HG03159 (cell line): ENCODE measurements at regions not wholly inside any gene's neighbourhood (a gene's known extent, or its start where the extent isn't known, plus 50 kb on each side); places are given as distances from the start of the nearest gene placed in this dataset.

ENCODE experiments used
- ATAC-seq: cut with Tn5 transposase; IDR thresholded peaks from one replicate; pipeline ENCODE4 v1.9.1; 2021; ENCODE audit warnings: mild to moderate bottlenecking, moderate library complexity; ENCODE audit not compliant: unreplicated experiment

DNA sequence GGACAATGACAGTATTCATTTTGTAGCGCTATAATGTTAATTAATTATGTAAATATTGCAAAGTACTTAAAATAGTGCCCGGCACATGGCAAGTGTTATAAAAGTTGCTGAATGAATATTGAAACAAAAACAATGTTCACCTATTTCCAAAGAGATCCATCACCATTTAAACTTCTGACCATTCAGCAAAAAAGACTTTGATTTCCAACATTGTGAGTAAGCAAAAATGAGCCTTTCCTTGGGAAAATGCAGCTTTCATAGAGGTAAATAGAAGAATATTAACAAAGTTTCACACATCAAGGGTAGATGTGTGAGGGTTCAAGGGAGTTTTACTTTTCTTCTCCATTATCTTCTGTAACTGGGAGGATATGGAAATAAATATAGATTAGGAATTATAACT lies 1089.4 kb upstream of the C9orf72 start:
- no peak for ATAC-seq

DNA sequence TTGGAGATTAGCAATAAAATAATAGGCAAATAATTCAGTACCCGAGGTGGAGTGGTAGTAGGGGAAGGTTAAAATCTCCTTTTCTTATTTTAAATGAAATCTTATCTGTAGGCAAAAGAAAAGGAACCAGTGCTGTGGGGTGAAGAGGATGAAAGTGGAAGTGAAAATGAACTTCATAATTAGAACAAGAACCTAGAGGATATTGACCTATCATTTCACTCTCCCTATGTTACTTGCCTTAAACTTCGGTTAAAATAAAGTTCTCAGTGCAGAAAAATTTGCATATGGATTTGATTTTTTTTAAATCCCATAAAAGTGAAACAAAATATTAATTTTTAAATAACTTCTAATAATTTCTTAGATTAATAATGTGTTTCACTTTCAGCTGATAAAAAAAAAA lies 1094.9 kb upstream of the C9orf72 start:
- ATAC-seq: peak; percentile 92

DNA sequence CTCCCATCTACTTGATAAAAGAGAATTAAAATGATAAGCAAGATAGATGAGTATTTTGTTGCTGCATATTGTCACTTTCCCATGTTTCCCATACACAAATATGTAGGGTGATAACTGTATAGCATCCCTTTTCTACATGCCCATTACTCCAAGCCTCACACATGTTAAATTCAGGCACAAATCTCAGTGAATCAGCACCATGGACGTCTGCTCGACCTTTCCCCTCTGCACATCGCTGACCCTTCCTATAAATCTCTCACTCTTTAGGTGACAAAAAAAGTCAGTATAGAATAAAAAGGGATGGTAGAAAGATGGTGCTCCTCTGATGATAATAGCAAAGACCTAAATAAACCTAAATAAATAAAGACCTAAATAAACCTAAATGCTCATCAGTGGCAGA lies 1097.7 kb upstream of the C9orf72 start:
- no peak for ATAC-seq

DNA sequence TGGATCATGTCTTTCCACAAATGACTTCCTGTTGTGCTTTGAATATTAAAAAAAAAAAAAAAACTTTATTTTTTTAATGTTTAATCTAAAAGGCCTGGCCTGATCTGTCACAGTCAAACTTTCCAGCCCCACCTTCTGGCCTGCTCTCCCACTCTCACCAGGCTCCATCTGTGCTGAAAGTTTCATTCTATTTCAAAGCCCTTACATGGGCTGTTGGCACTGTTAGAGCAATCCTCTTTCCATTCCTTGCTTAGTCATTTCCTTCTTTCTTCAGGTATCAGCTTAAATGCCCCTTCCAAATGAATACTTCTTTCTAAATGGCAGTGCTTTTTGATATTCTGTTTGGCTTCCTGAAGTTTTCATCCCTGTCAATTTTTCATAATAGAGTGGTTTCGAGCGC lies 1104.8 kb upstream of the C9orf72 start:
- no peak for ATAC-seq

DNA sequence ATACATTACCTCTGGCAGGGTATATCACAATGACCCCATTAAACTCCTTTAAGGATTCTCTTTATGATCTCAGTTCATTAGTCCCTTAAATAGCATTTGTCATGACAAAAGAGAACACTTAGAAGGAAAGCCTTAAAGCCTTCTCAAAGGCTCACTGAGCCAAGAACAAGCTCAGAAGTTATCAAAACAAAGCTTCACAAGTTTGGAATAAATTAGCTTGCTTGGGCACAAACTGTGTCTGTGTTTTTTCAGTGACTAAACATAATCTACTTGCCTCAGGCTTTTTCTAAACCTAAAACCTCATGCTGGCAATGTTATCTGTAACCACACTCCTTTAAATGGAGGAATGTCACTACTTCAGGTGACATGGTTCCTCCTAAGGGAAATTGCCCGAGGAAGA lies 1114.9 kb upstream of the C9orf72 start:
- no peak for ATAC-seq

DNA sequence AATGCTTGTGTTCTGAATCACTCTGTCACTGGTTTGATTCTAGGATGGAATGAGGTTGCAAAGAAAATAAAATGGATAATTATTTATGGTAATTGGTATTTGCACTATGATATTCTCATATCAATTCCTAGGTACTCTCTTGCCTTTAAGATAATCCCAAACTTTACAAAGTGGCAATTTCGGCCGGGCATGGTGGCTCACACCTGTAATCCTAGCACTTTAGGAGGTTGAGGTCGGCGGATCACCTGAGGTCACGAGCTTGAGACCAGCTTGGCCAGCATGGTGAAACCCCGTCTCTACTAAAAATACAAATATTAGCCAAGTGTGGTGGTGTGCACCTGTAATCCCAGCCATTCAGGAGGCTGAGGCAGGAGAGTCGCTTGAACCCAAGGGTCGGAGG lies 1118.7 kb upstream of the C9orf72 start:
- ATAC-seq: no peak

DNA sequence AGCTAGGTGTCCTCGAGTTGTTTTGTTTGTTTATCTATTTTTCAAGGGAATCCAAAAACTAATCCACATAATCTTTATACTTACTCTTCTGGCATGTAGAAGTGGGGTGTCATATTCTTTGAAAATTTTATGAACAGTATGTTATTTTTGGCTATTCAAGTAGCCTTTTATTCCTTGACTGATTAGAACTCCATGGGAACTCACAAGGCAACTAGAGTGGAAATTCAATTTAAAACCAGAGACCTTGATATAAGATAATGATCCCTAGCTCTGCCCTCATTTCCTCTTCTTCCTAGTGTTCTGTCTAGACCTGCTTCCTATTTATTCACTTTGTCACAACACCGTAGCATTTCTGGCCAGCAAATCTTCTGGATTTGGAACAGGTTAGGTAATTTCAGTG lies 1123.7 kb upstream of the C9orf72 start:
- no peak for ATAC-seq

DNA sequence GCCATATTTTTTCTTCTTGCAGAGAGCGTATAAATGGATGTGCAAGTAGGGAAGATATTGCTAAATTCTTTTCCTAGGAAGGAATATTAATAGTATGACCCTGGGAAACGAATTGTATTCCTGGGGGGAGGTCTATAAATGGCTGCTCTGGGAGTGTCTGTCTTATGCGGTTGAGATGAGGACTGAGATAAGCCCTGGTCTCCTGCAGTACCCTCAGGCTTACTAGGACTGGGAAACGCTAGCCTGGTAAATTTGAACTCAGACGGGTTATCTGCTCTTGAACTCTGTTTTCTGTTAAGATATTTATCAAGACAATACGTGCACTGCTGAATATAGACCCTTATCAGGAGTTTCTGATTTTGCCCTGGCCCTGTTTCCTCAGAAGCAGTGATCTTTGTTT lies 1126.4 kb upstream of the C9orf72 start:
- no peak for ATAC-seq

DNA sequence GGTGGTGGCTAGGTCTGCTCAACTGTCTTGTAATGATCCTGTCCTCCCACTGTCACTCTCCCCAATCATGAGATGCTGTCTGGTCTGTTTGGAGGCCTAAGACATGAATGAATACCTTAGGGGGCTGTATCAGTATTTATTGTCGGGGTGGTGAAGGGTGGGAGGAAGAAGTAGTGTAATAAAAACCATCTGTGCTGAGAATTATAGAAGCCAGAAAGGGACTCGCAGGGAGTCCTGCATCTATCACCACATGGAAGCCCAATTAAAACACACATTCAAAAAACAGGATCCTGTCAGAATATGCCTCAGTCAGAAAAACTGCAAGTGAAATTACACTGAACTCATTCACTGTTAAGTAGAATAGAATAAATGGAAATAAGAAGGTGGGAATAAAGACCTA lies 1134.3 kb upstream of the C9orf72 start:
- no peak for ATAC-seq

DNA sequence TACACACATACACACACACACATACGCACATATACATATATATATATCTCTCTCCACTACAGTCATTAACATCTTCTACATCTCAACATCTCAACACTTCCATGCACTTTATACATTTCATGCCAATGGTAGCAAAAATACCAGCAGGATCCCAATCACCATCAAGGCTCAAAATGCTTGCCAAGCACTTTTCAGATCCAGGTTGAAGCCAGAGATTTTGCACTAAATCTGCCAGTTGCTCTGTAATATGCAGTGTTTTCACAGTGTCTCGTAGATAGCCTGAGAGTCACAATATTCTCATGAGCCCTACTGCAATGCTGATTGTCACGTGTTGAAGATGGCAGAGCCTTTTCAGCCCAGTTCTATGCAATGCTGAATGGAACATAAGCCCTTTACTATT lies 1140.9 kb upstream of the C9orf72 start:
- no peak for ATAC-seq

DNA sequence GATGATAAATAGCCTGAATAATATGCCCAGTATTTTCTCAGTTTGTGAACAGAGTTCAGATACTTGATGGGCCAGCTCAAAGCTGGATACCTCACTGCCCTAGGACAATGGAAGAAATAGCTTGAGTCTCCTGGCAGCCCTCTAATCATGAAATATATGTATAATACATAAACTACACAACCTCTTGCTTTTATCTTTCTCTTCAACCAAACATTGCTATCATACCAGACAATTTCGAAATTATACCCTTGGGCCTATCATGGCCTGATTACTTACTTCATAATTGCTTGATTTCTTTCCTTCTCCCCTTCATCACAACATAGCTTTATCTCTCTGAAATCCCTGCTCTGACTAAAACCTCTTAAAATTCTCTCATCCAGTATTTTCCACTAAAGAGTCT lies 1144.9 kb upstream of the C9orf72 start:
- ATAC-seq: no peak

DNA sequence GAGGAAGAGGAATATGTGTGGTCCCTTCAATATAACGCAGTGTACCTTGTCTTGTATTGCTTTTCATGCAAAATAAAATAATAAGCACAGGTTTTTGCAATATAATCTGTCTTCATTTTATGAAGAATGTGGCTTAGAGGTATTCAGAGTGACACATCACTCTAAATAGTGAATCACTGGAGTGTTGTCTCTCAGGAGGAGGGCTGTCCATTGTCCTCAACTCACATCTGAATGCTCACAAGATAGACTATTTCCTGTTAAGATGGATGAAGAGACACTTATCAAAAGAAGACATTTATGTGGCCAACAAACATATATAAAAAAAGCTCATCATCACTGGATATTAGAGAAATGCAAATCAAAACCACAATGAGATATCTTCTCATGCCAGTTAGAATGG lies 1147.5 kb upstream of the C9orf72 start:
- no peak for ATAC-seq

DNA sequence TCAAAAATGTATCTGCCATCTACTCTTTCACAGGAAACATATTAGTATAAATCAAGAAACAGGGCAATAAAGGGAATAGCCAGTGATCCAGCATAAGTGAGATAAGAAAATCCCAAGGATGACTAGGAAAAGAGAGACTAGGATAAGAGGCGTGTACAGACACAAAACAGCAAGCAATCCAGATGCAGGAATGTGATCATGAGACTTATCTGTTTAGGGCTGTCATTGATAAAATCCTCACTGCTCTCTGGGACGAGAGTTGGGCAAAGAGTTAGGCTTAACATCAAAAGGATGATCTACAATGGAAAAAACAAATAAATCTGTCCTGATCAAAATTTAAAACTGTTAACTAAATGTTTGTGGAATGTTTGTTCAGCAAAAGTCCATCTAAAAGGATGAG lies 1156.8 kb upstream of the C9orf72 start:
- no peak for ATAC-seq

DNA sequence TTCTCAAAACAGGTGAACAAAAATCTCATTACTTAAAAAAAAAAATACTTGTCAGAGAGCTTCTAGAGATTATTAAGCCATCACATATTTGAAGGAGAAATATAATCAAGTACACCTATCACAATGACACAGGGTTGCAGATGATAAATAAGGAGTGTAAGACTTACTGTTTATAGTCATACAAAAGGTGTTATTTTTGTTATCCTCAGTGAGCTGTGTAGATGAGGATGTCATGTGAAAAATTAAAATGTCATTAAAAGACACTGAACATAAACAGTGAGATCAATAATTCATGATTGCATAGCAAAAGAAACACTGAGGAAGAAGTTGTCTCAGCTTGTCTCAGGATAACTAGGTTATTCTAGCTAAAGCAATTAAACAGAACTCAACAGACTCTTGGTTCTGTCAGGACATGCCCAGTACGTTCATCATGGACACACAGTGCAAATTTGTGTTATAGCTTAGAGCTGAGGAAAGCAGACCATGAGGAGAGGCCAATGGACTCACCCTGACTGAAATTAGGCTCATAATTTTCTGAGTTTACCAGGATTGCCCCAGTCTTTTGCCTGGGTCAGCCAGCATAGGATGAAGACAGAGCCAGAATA lies 1162.6 kb upstream of the C9orf72 start:
- ATAC-seq: no peak

DNA sequence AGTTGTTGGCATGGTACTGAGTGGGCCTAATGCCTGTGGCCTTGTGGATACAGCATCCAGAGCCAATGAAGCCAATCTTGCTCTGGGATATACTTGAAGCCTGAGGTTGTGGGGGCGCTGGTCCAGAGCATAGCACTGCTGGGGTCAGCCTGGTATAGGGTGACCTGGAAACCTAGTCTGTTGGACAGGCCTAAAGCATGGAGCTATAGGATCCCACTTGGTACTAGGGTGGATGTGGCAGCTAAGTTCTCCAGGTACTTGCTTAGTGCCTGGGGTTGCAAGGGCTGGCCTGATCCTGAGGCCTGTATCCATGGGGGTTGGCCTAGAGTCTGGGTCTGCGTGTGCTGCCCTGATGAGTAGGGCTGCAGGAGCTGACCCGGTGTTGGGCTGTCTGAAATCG lies 1168.2 kb upstream of the C9orf72 start:
- no peak for ATAC-seq

DNA sequence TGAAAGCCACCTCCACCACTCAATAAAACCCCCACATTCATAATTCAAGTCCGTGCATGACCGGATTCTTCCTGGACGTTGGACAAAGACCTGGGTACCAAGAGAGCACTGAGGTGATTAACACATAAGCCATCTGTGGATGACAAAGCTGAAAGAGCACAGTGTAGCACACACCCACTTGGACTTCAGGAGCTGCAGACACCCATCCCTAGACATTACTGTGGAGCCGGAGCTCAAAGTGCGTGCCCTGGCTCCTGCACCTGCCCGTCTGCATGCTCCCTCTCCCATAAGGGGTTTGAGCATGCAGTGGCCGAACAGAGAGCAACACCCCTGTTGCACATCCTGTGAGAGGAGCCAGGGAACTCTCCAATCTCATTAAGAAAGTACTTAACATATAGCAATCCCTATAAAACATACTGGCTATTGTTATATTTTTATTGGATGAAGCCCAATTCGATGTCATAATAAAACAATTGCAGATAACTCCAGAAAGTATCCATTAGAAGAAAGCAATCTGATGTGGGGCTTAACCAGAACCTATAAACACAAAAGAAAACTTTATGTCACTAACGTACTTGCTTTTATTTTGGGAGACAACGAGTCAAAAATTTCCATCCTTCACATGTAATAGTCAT lies 1174.2 kb upstream of the C9orf72 start:
- ATAC-seq: no peak

DNA sequence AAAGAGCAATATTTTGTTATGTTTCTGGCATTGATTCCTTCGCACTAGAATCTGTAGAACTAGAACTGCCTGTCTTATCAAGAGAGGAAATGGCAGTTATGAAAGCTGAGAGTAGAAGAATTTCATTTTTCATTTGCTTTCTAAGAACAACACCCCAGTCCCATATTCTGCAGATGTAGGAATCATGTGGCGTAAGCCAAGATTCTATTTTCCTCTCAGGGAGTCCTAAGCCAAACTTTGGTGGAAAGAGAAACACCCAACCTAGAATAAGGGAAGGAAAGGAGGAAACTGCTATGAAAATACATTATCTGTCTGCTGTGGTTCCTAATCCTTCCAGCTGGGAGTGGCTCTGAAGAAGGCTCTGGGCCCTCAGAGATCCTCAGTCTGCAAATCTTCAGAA lies 1176.9 kb upstream of the C9orf72 start:
- ATAC-seq: no peak

DNA sequence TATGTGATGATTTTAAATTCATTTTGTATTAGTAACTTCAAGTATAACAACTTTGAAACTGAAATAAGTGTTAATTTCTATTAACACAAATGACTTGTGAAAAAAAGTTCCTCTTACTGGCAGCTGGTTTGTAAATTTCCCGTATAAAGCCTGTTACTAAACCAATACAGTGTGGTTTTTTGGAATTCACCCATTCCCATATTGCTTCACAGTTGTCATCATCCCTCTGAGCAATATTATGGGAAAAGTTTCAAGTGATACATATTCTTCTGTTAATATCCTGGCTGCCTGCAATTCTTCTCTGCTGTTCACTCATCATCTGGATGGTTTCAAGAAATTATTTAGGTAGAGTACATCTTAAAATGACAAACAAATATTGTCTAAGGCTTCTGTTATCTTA lies 1185.1 kb upstream of the C9orf72 start:
- ATAC-seq: no peak

DNA sequence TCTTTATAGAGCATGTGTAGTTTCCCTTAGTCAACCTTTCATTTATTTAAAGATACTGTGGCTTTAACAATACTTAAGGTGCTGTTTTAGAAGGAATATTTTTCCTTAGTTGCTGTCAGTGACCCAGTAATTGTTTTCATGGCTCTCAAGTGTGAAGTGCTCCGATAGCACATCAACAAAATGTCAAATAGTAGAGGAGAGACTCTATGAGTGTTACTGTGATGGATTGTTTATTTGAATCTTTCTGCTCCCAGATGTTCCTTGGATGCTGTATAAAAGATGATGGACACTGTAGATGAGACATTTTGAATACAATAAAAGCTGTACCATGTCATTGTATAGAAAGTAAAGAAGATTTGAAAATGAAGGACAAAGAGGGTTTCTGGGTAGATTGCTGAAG lies 1185.7 kb upstream of the C9orf72 start:
- ATAC-seq: no peak

DNA sequence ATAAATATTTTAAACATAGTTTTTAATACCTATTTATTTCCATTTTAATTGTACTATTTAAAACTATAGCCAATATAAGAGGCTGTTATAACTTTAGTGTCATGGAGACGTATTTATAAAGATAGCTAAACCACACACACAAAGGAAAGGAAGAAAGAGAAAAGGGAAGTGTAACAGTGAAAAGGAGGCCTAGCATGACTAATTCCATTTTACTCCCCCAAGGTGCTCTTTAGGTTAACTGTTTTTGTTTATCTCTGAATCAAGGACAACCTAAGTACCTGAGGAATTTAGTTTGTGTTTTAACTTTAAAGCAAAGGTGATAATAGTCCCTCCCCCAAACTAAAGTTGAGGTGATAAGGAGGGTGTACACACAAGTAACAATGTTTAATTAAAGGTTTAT lies 1188.9 kb upstream of the C9orf72 start:
- ATAC-seq: no peak

DNA sequence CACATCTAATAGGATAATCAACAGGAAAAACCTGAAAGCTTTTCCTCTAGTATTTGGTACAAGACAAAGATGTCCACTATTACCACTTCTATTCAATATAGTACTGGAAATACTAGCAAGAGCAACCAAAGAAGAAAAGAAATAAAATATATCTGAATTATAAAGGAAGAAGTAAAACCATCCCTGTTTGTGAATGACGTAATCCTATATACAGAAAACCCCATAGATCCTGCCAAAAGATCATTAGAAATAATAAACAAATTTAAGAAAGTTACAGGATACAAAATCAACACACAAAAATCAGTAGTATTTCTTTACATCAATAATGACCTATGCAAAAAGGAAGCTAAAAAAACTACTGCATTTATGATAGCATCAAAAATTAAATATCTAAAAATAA lies 1191.3 kb upstream of the C9orf72 start:
- ATAC-seq: no peak

DNA sequence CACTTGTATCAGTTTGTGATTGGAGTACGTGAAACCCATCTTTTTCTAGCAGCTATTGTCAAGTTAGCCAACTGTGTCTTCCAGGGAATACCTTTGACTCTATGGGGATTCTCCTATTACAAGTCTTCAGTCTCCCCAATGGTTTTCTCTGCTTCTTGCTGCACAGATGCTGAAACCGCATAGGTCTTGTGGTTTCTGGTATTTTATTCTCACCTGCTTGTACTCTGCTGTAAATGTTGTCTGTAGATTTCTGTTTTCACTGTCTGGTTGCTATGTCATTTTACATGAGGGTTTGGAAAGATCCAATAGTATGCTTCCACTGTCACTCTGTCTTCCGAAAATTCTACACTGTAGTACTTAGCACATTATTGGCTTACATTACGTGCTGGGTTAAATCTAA lies 1196.9 kb upstream of the C9orf72 start:
- ATAC-seq: no peak

DNA sequence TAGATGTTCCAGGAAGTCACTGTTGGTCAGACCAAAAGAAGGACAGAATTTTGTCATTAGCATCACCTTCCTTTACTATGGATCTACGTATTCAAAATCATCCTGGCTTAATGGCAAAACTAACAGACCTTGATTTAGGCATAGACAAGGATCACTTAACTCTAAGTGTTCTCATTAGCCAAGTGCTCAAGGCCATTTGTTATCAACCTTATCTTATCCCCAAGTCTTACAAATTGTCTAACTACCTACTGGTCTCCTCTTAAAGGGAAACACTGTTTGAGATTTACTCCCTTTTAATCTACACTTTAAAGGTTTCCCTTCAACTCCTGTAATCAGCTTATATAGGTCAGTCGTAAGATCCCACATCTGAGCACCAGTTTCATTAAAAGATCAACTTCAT lies 1197.5 kb upstream of the C9orf72 start:
- ATAC-seq: no peak
